HCT116 (cell line): ENCODE measurements at regions not wholly inside any gene's neighbourhood (a gene's known extent, or its start where the extent isn't known, plus 50 kb on each side); places are given as distances from the start of the nearest gene placed in this dataset.

ENCODE experiments used
- CEBPB ChIP-seq: IDR thresholded peaks from 2 replicates; pipeline ENCODE4 v1.6.1; 2012; ENCODE audit warnings: low read depth
- EZH2 ChIP-seq: fragments of 200-600 bp; sonication (generic); IDR thresholded peaks from 2 replicates; pipeline ENCODE4 v1.6.1; 2017; ENCODE audit warnings: antibody characterized with exemption, mixed run types
- POLR2A ChIP-seq: IDR thresholded peaks from 2 replicates; pipeline ENCODE4 v1.7.0; 2011; ENCODE audit warnings: borderline replicate concordance; ENCODE audit not compliant: insufficient read depth, insufficient read length; ENCODE audit errors: extremely low read depth
- POLR2AphosphoS5 ChIP-seq: IDR thresholded peaks from 2 replicates; pipeline ENCODE4 v1.6.1; 2011; ENCODE audit warnings: mild to moderate bottlenecking, low read depth, low read length, moderate library complexity
- RAD21 ChIP-seq: IDR thresholded peaks from 2 replicates; pipeline ENCODE4 v1.6.1; 2012; ENCODE audit warnings: low read depth, mild to moderate bottlenecking
- SIN3A ChIP-seq: IDR thresholded peaks from 2 replicates; pipeline ENCODE4 v1.6.1; 2012; ENCODE audit warnings: low read depth
- SRF ChIP-seq: IDR thresholded peaks from 2 replicates; pipeline ENCODE4 v1.6.1; 2012; ENCODE audit warnings: low read depth
- ZBTB33 ChIP-seq: IDR thresholded peaks from 2 replicates; pipeline ENCODE4 v1.6.1; 2011; ENCODE audit warnings: mild to moderate bottlenecking, low read length, moderate library complexity; ENCODE audit not compliant: insufficient replicate concordance; ENCODE audit errors: extremely low read depth
- ZNF274 ChIP-seq: fragments of 200-500 bp; sonication (Bioruptor generic); IDR thresholded peaks from 2 replicates; pipeline ENCODE4 v1.6.1; 2014; ENCODE audit warnings: mild to moderate bottlenecking, low read depth, low read length, inconsistent platforms
- TF ChIP-seq, protein P1 (sequence below), 3 experiments: fragments of 200-600 bp in 1 of 3; sonication (generic) in 1 of 3; IDR thresholded peaks in 2 of 3; conservative IDR thresholded peaks in 1 of 3; 2 replicates each; pipeline ENCODE4 v1.5.1; 2012 to 2017; ENCODE audit warnings: low read depth in 2 of 3, low read length in 2 of 3, antibody characterized with exemption in 1 of 3, borderline replicate concordance in 1 of 3, control low read depth in 1 of 3, mild to moderate bottlenecking in 1 of 3, mixed read lengths in 1 of 3, mixed run types in 1 of 3, moderate library complexity in 1 of 3; ENCODE audit not compliant: insufficient read depth in 1 of 3

- TF ChIP-seq, protein P1, sequence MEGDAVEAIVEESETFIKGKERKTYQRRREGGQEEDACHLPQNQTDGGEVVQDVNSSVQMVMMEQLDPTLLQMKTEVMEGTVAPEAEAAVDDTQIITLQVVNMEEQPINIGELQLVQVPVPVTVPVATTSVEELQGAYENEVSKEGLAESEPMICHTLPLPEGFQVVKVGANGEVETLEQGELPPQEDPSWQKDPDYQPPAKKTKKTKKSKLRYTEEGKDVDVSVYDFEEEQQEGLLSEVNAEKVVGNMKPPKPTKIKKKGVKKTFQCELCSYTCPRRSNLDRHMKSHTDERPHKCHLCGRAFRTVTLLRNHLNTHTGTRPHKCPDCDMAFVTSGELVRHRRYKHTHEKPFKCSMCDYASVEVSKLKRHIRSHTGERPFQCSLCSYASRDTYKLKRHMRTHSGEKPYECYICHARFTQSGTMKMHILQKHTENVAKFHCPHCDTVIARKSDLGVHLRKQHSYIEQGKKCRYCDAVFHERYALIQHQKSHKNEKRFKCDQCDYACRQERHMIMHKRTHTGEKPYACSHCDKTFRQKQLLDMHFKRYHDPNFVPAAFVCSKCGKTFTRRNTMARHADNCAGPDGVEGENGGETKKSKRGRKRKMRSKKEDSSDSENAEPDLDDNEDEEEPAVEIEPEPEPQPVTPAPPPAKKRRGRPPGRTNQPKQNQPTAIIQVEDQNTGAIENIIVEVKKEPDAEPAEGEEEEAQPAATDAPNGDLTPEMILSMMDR (IDR thresholded peaks at IDR 0.05 in 2 of 3, conservative IDR thresholded peaks at IDR 0.05 in 1 of 3; ENCODE audit: borderline replicate concordance in 1 of 3, insufficient read depth in 1 of 3, low read depth in 2 of 3, low read length in 2 of 3), result no peak
- TF ChIP-seq ZNF274, result no peak
- no peak for TF ChIP-seq EZH2
- TF ChIP-seq RAD21, result no peak
- TF ChIP-seq POLR2A, result no peak
- no peak for TF ChIP-seq ZBTB33
- TF ChIP-seq CEBPB, result no peak
- no peak for TF ChIP-seq POLR2AphosphoS5
- no peak for TF ChIP-seq SIN3A
- no peak for TF ChIP-seq SRF
These were observed 72.4 kb downstream of the MYCN start for GRCh38 chr2:16012626-16013358.
